ENCODE measurements at regions not wholly inside any gene's neighbourhood (a gene's known extent, or its start where the extent isn't known, plus 50 kb on each side); places are given as distances from the start of the nearest gene placed in this dataset.

- in situ Hi-C loops (cut with HindIII; ENCODE audit: low pct_unique_long_range_greater_than_20kb, low sequenced_read_pairs): no loop called here
- DNase-seq (ENCODE audit: low read depth): no peak
Measured at GRCh38 chr6:54695815-54696214, 150.8 kb upstream of the FAM83B start.

GRCh38 chr6:54697424-54697823 is 149.1 kb upstream of the FAM83B start:
- DNase-seq (ENCODE audit: low read depth): no peak
- in situ Hi-C loops (cut with HindIII; ENCODE audit: low pct_unique_long_range_greater_than_20kb, low sequenced_read_pairs): no loop called here

- in situ Hi-C loops (cut with HindIII; ENCODE audit: low pct_unique_long_range_greater_than_20kb, low sequenced_read_pairs): no loop called here
- DNase-seq (ENCODE audit: low read depth): no peak
Measured at GRCh38 chr6:54698974-54699373, 147.6 kb upstream of the FAM83B start.

GRCh38 chr6:54700158-54700557 is 146.4 kb upstream of the FAM83B start:
- in situ Hi-C loops (cut with HindIII; ENCODE audit: low pct_unique_long_range_greater_than_20kb, low sequenced_read_pairs): no loop called here
- DNase-seq (ENCODE audit: low read depth): no peak

- DNase-seq (ENCODE audit: low read depth): no peak
- in situ Hi-C loops (cut with HindIII; ENCODE audit: low pct_unique_long_range_greater_than_20kb, low sequenced_read_pairs): no loop called here
Measured at GRCh38 chr6:54702772-54703171, 143.8 kb upstream of the FAM83B start.

- no peak for DNase-seq (ENCODE audit: low read depth)
- in situ Hi-C loops (cut with HindIII; ENCODE audit: low pct_unique_long_range_greater_than_20kb, low sequenced_read_pairs): no loop called here
Measured at GRCh38 chr6:54706391-54706790, 140.2 kb upstream of the FAM83B start.

GRCh38 chr6:54706844-54707605 is 139.5 kb upstream of the FAM83B start:
- in situ Hi-C loops (cut with HindIII; ENCODE audit: low pct_unique_long_range_greater_than_20kb, low sequenced_read_pairs): no loop called here
- no peak for DNase-seq (ENCODE audit: low read depth)

- DNase-seq (ENCODE audit: low read depth): no peak
- in situ Hi-C loops (cut with HindIII; ENCODE audit: low pct_unique_long_range_greater_than_20kb, low sequenced_read_pairs): no loop called here
Measured at GRCh38 chr6:54710456-54710855, 136.1 kb upstream of the FAM83B start.

GRCh38 chr6:54716010-54716409 is 130.6 kb upstream of the FAM83B start:
- in situ Hi-C loops (cut with HindIII; ENCODE audit: low pct_unique_long_range_greater_than_20kb, low sequenced_read_pairs): no loop called here
- no peak for DNase-seq (ENCODE audit: low read depth)

GRCh38 chr6:54716877-54717276 is 129.7 kb upstream of the FAM83B start:
- in situ Hi-C loops (cut with HindIII; ENCODE audit: low pct_unique_long_range_greater_than_20kb, low sequenced_read_pairs): no loop called here

GRCh38 chr6:54717849-54718455 is 128.6 kb upstream of the FAM83B start:
- in situ Hi-C loops (cut with HindIII; ENCODE audit: low pct_unique_long_range_greater_than_20kb, low sequenced_read_pairs): no loop called here
- DNase-seq (ENCODE audit: low read depth): peak; percentile 38

More at GRCh38 chr6:54716877-54717276, 129.7 kb upstream of the FAM83B start:
- no peak for DNase-seq (ENCODE audit: low read depth)

- in situ Hi-C loops (cut with HindIII; ENCODE audit: low pct_unique_long_range_greater_than_20kb, low sequenced_read_pairs): no loop called here
- DNase-seq (ENCODE audit: low read depth): no peak
Measured at GRCh38 chr6:54718541-54719023, 128.0 kb upstream of the FAM83B start.

- in situ Hi-C loops (cut with HindIII; ENCODE audit: low pct_unique_long_range_greater_than_20kb, low sequenced_read_pairs): no loop called here
- DNase-seq (ENCODE audit: low read depth): no peak
Measured at GRCh38 chr6:54719131-54719530, 127.4 kb upstream of the FAM83B start.

- no peak for DNase-seq (ENCODE audit: low read depth)
- in situ Hi-C loops (cut with HindIII; ENCODE audit: low pct_unique_long_range_greater_than_20kb, low sequenced_read_pairs): no loop called here
Measured at GRCh38 chr6:54719633-54720032, 126.9 kb upstream of the FAM83B start.

GRCh38 chr6:54722328-54722727 is 124.2 kb upstream of the FAM83B start:
- no peak for DNase-seq (ENCODE audit: low read depth)
- in situ Hi-C loops (cut with HindIII; ENCODE audit: low pct_unique_long_range_greater_than_20kb, low sequenced_read_pairs): no loop called here

- no peak for DNase-seq (ENCODE audit: low read depth)
- in situ Hi-C loops (cut with HindIII; ENCODE audit: low pct_unique_long_range_greater_than_20kb, low sequenced_read_pairs): no loop called here
Measured at GRCh38 chr6:54729716-54730115, 116.9 kb upstream of the FAM83B start.

GRCh38 chr6:54730767-54731630 is 115.6 kb upstream of the FAM83B start:
- in situ Hi-C loops (cut with HindIII; ENCODE audit: low pct_unique_long_range_greater_than_20kb, low sequenced_read_pairs): no loop called here

GRCh38 chr6:54737247-54737646 is 109.3 kb upstream of the FAM83B start:
- no peak for DNase-seq (ENCODE audit: low read depth)
- in situ Hi-C loops (cut with HindIII; ENCODE audit: low pct_unique_long_range_greater_than_20kb, low sequenced_read_pairs): no loop called here

More at GRCh38 chr6:54730767-54731630, 115.6 kb upstream of the FAM83B start:
- peak; percentile 66 for DNase-seq (ENCODE audit: low read depth)

GRCh38 chr6:54747955-54748354 is 98.6 kb upstream of the FAM83B start:
- in situ Hi-C loops (cut with HindIII; ENCODE audit: low pct_unique_long_range_greater_than_20kb, low sequenced_read_pairs): no loop called here
- no peak for DNase-seq (ENCODE audit: low read depth)
